SU-DHL-6 (cell line): ENCODE measurements at regions not wholly inside any gene's neighbourhood (a gene's known extent, or its start where the extent isn't known, plus 50 kb on each side); places are given as distances from the start of the nearest gene placed in this dataset.

Experiments used
- H2AFZ ChIP-seq: fragments of 200-600 bp; sonication (generic); 2 replicates; pipeline ENCODE4 v1.6.1; 2014; ENCODE audit warnings: low read depth, mild to moderate bottlenecking, moderate library complexity, mixed read lengths, antibody characterized with exemption, low read length; ENCODE audit not compliant: severe bottlenecking
- H3F3A ChIP-seq: fragments of 200-600 bp; shearing (Covaris generic); 2 replicates; pipeline ENCODE4 v1.6.0; 2016; ENCODE audit warnings: antibody characterized with exemption, mild to moderate bottlenecking; ENCODE audit not compliant: insufficient read depth
- H3K27ac ChIP-seq: fragments of 200-600 bp; sonication (generic); 2 replicates; pipeline ENCODE4 v1.5.1; 2016; ENCODE audit warnings: low read depth, mild to moderate bottlenecking, low read length, moderate library complexity, mixed read lengths
- H3K27me3 ChIP-seq: fragments of 200-600 bp; sonication (generic), shearing (Covaris generic); 2 replicates; pipeline ENCODE4 v1.6.0; 2014; ENCODE audit warnings: mild to moderate bottlenecking, low read length
- H3K36me3 ChIP-seq: fragments of 200-600 bp; sonication (generic); 2 replicates; pipeline ENCODE4 v1.6.1; 2014; ENCODE audit warnings: mild to moderate bottlenecking, low read length, mixed read lengths
- H3K4me2 ChIP-seq: fragments of 300-600, 200-600 bp; shearing (Covaris generic), sonication (generic); 2 replicates; pipeline ENCODE4 v1.6.0; 2014; ENCODE audit warnings: low read length, low read depth, mild to moderate bottlenecking; ENCODE audit not compliant: poor library complexity, severe bottlenecking
- H3K4me3 ChIP-seq: fragments of 200-600 bp; sonication (generic); 2 replicates; pipeline ENCODE4 v1.5.1; 2014; ENCODE audit warnings: antibody characterized with exemption, low read length, mild to moderate bottlenecking, mixed read lengths; ENCODE audit not compliant: insufficient read depth, poor library complexity, severe bottlenecking
- H3K79me2 ChIP-seq: fragments of 200-600 bp; sonication (generic); 2 replicates; pipeline ENCODE4 v1.6.1; 2014; ENCODE audit warnings: mild to moderate bottlenecking, low read length, moderate library complexity; ENCODE audit not compliant: insufficient read depth
- H3K9ac ChIP-seq: fragments of 200-600 bp; sonication (generic); 2 replicates; pipeline ENCODE4 v1.7.0; 2014; ENCODE audit warnings: mild to moderate bottlenecking, low read length
- H3K9me2 ChIP-seq: fragments of 200-600 bp; sonication (generic); replicated peaks from 2 replicates; pipeline ENCODE4 v1.6.1; 2014; ENCODE audit warnings: low read length; ENCODE audit not compliant: insufficient read depth
- H3K9me3 ChIP-seq: fragments of 200-600 bp; sonication (generic); 2 replicates; pipeline ENCODE4 v1.6.1; 2014; ENCODE audit warnings: low read length, mixed read lengths; ENCODE audit not compliant: insufficient read depth
- H4K20me1 ChIP-seq: fragments of 200-600 bp; sonication (generic); 2 replicates; pipeline ENCODE4 v1.6.1; 2014; ENCODE audit warnings: low read depth, mild to moderate bottlenecking, antibody characterized with exemption, low read length, moderate library complexity, mixed read lengths
- CTCF ChIP-seq: fragments of 200-600 bp; sonication (generic); IDR thresholded peaks from one replicate; pipeline ENCODE4 v1.5.1; 2017; ENCODE audit warnings: antibody characterized with exemption, mild to moderate bottlenecking, low read length, moderate library complexity; ENCODE audit not compliant: insufficient read depth, poor library complexity, severe bottlenecking
- EZH2phosphoT487 ChIP-seq: fragments of 200-600 bp; sonication (generic), shearing (Covaris generic); conservative IDR thresholded peaks from 2 replicates; pipeline ENCODE4 v1.6.1; 2018; ENCODE audit warnings: mild to moderate bottlenecking, antibody characterized with exemption, low read length, moderate library complexity, mixed read lengths

- no peaks in the 10 kb centered on the region for H4K20me1 ChIP-seq
- TF ChIP-seq EZH2phosphoT487: no peak
- no peak for TF ChIP-seq CTCF
Measured at GRCh38 chr18:29140590-29140989, 963.7 kb upstream of the CDH2 start.

GRCh38 chr18:29137773-29138495 is 961.0 kb upstream of the CDH2 start:
- Histone ChIP-seq H3K9ac (no peak overlapping the region), H4K20me1 (no peaks in the 10 kb centered on the region), H3F3A (no peaks in the 10 kb centered on the region), H3K9me2 (no peaks in the 10 kb centered on the region), H3K27ac (no peak overlapping the region), H3K79me2 (no peaks in the 10 kb centered on the region), H3K4me3 (no peak overlapping the region), H2AFZ (no peak overlapping the region), H3K9me3 (no peaks in the 10 kb centered on the region), H3K36me3 (no peaks in the 10 kb centered on the region), H3K4me2 (no peak overlapping the region), H3K27me3 (no peaks in the 10 kb centered on the region)
- TF ChIP-seq EZH2phosphoT487 (no peak), CTCF (no peak)

More at GRCh38 chr18:29140590-29140989, 963.7 kb upstream of the CDH2 start:
- H3F3A ChIP-seq: no peaks in the 10 kb centered on the region
- H3K9me2 ChIP-seq: no peaks in the 10 kb centered on the region
- no peak overlapping the region for H3K4me3 ChIP-seq
- no peak overlapping the region for H2AFZ ChIP-seq
- no peaks in the 10 kb centered on the region for H3K9me3 ChIP-seq
- no peaks in the 10 kb centered on the region for H3K36me3 ChIP-seq
- no peaks in the 10 kb centered on the region for H3K27me3 ChIP-seq
- no peak overlapping the region for H3K9ac ChIP-seq
- no peak overlapping the region for H3K4me2 ChIP-seq
- no peaks in the 10 kb centered on the region for H3K79me2 ChIP-seq
- no peak overlapping the region for H3K27ac ChIP-seq

GRCh38 chr18:29123706-29124530 is 947.0 kb upstream of the CDH2 start:
- no peaks in the 10 kb centered on the region for H3K36me3 ChIP-seq
- no peak overlapping the region for H3K4me2 ChIP-seq
- no peak overlapping the region for H3K9ac ChIP-seq
- peaks cover 2% of the 10 kb centered on the region; the same call in 1 of the 2 replicates for H3K9me3 ChIP-seq
- no peak for TF ChIP-seq CTCF
- TF ChIP-seq EZH2phosphoT487: no peak
- H3K27me3 ChIP-seq: no peaks in the 10 kb centered on the region
- no peaks in the 10 kb centered on the region for H3K79me2 ChIP-seq
- no peaks in the 10 kb centered on the region for H3F3A ChIP-seq
- no peaks in the 10 kb centered on the region for H3K9me2 ChIP-seq
- no peak overlapping the region for H3K27ac ChIP-seq
- H2AFZ ChIP-seq: no peak overlapping the region
- H4K20me1 ChIP-seq: no peaks in the 10 kb centered on the region; the same call in 1 of the 2 replicates
- no peak overlapping the region for H3K4me3 ChIP-seq
